GM23338 (cell line): ENCODE measurements at regions not wholly inside any gene's neighbourhood (a gene's known extent, or its start where the extent isn't known, plus 50 kb on each side); places are given as distances from the start of the nearest gene placed in this dataset.

Experiments
- ATAC-seq: fragments of 200-7000 bp; cut with Tn5 transposase; 3 replicates; pipeline ENCODE4 v1.9.1; 2020
- DNase-seq: peaks from one replicate; pipeline ENCODE4 v3.0.0-alpha.2; 2015; ENCODE audit warnings: low spot score
- H2AFZ ChIP-seq: fragments of 200-600 bp; sonication (generic); 2 replicates; pipeline ENCODE4 v1.8.0; 2016; ENCODE audit warnings: antibody characterized with exemption, mild to moderate bottlenecking, moderate library complexity
- H3F3A ChIP-seq: fragments of 200-600 bp; sonication (generic); replicated peaks from 2 replicates; pipeline ENCODE4 v1.8.0; 2017; ENCODE audit warnings: antibody characterized with exemption, mixed run types, low read depth
- H3K27ac ChIP-seq: fragments of 200-600 bp; sonication (generic); 2 replicates; pipeline ENCODE4 v1.6.1; 2016; ENCODE audit warnings: low read depth
- H3K27me3 ChIP-seq: fragments of 200-600 bp; sonication (generic); 2 replicates; pipeline ENCODE4 v1.8.0; 2016; ENCODE audit warnings: mild to moderate bottlenecking, mixed run types, moderate library complexity; ENCODE audit not compliant: insufficient read depth
- H3K36me3 ChIP-seq: fragments of 200-600 bp; sonication (generic); 2 replicates; pipeline ENCODE4 v1.8.0; 2016; ENCODE audit warnings: mild to moderate bottlenecking; ENCODE audit not compliant: insufficient read depth
- H3K4me1 ChIP-seq: fragments of 200-600 bp; sonication (generic); 2 replicates; pipeline ENCODE4 v1.8.0; 2016; ENCODE audit warnings: mild to moderate bottlenecking, moderate library complexity; ENCODE audit not compliant: insufficient read depth
- H3K4me2 ChIP-seq: fragments of 200-600 bp; sonication (generic); 2 replicates; pipeline ENCODE4 v1.7.1; 2017; ENCODE audit warnings: mixed run types
- H3K4me3 ChIP-seq: fragments of 200-600 bp; sonication (generic); 2 replicates; pipeline ENCODE4 v1.6.1; 2016; ENCODE audit warnings: mixed run types
- H3K79me2 ChIP-seq: fragments of 200-600 bp; sonication (generic); replicated peaks from 2 replicates; pipeline ENCODE4 v1.8.0; 2017; ENCODE audit warnings: mild to moderate bottlenecking; ENCODE audit not compliant: insufficient read depth
- H3K9me2 ChIP-seq: fragments of 200-600 bp; sonication (generic); 2 replicates; pipeline ENCODE4 v1.8.0; 2017; ENCODE audit not compliant: insufficient read depth
- H4K20me1 ChIP-seq: fragments of 200-600 bp; sonication (generic); replicated peaks from 2 replicates; pipeline ENCODE4 v1.8.0; 2017; ENCODE audit warnings: mild to moderate bottlenecking; ENCODE audit not compliant: insufficient read depth
- H3K27ac Mint-ChIP-seq: 2 replicates; pipeline ENCODE4 v1.8.0; 2020; ENCODE audit warnings: inconsistent platforms, mild to moderate bottlenecking, moderate library complexity, mixed read lengths
- H3K27me3 Mint-ChIP-seq: 3 replicates; pipeline ENCODE4 v1.8.0; 2022; ENCODE audit warnings: low read depth, mild to moderate bottlenecking, moderate library complexity, mixed read lengths, inconsistent platforms; ENCODE audit not compliant: insufficient read depth, poor library complexity
- H3K36me3 Mint-ChIP-seq: 3 replicates; pipeline ENCODE4 v1.8.0; 2021; ENCODE audit warnings: low read depth, mild to moderate bottlenecking, inconsistent platforms, moderate library complexity, mixed read lengths
- H3K4me1 Mint-ChIP-seq: 3 replicates; pipeline ENCODE4 v1.8.0; 2020; ENCODE audit warnings: mild to moderate bottlenecking, inconsistent platforms, mixed read lengths
- H3K4me3 Mint-ChIP-seq: 3 replicates; pipeline ENCODE4 v1.8.0; 2021; ENCODE audit warnings: moderate library complexity, mild to moderate bottlenecking, inconsistent platforms, mixed read lengths
- H3K9me3 Mint-ChIP-seq: 3 replicates; pipeline ENCODE4 v1.8.0; 2020; ENCODE audit warnings: moderate library complexity, mild to moderate bottlenecking, inconsistent platforms, mixed read lengths
- CREB1 ChIP-seq: fragments of 250-450 bp; sonication (Bioruptor Pico); IDR thresholded peaks from 2 replicates; pipeline ENCODE4 v1.5.0; 2020; ENCODE audit warnings: low read depth, mild to moderate bottlenecking, moderate library complexity
- EZH2 ChIP-seq: fragments of 200-600 bp; sonication (generic); IDR thresholded peaks from one replicate; pipeline ENCODE4 v1.8.0; 2017; ENCODE audit warnings: antibody characterized with exemption, mild to moderate bottlenecking, low read depth; ENCODE audit not compliant: unreplicated experiment
- EZH2phosphoT487 ChIP-seq: fragments of 200-600 bp; sonication (generic); IDR thresholded peaks from one replicate; pipeline ENCODE4 v1.8.1; 2018; ENCODE audit warnings: antibody characterized with exemption; ENCODE audit not compliant: unreplicated experiment
- JUNB ChIP-seq: IDR thresholded peaks from one replicate; pipeline ENCODE4 v1.6.1; 2016; ENCODE audit warnings: antibody characterized with exemption; ENCODE audit not compliant: unreplicated experiment
- NANOG ChIP-seq: IDR thresholded peaks from 2 replicates; pipeline ENCODE4 v1.6.1; 2016; ENCODE audit warnings: antibody characterized with exemption, borderline replicate concordance
- POLR2AphosphoS5 ChIP-seq: IDR thresholded peaks from 2 replicates; pipeline ENCODE4 v1.6.1; 2016; ENCODE audit warnings: antibody characterized with exemption, low read depth
- STAT1 ChIP-seq: IDR thresholded peaks from one replicate; pipeline ENCODE4 v1.6.1; 2016; ENCODE audit warnings: antibody characterized with exemption; ENCODE audit not compliant: unreplicated experiment
- ZNF114 ChIP-seq: fragments of 250-450 bp; sonication (Bioruptor Pico); IDR thresholded peaks from 2 replicates; pipeline ENCODE4 v1.5.0; 2020; ENCODE audit warnings: mild to moderate bottlenecking, moderate library complexity
- ZNF331 ChIP-seq: fragments of 250-450 bp; sonication (Bioruptor Pico); IDR thresholded peaks from 2 replicates; pipeline ENCODE4 v1.5.0; 2020; ENCODE audit warnings: low read depth, mild to moderate bottlenecking, moderate library complexity
- TF ChIP-seq, protein P1 (sequence below): fragments of 250-450 bp; sonication (Bioruptor Pico); IDR thresholded peaks from 2 replicates; pipeline ENCODE4 v1.5.0; 2020; ENCODE audit warnings: mild to moderate bottlenecking, moderate library complexity
- TF ChIP-seq, protein P2 (sequence below): IDR thresholded peaks from one replicate; pipeline ENCODE4 v1.6.1; 2018; ENCODE audit warnings: antibody characterized with exemption; ENCODE audit not compliant: unreplicated experiment
- TF ChIP-seq, protein P3 (sequence below): IDR thresholded peaks from 2 replicates; pipeline ENCODE4 v1.6.1; 2016; ENCODE audit warnings: antibody characterized with exemption
- TF ChIP-seq, protein P4 (sequence below), 2 experiments: fragments of 200-600 bp in 1 of 2; sonication (generic) in 1 of 2; conservative IDR thresholded peaks; 2 replicates each; pipeline versions ENCODE4 v1.5.1 to v1.6.1; 2016 to 2017; ENCODE audit warnings: antibody characterized with exemption in 2 of 2, low read depth in 2 of 2, mild to moderate bottlenecking in 2 of 2, moderate library complexity in 1 of 2

DNA sequence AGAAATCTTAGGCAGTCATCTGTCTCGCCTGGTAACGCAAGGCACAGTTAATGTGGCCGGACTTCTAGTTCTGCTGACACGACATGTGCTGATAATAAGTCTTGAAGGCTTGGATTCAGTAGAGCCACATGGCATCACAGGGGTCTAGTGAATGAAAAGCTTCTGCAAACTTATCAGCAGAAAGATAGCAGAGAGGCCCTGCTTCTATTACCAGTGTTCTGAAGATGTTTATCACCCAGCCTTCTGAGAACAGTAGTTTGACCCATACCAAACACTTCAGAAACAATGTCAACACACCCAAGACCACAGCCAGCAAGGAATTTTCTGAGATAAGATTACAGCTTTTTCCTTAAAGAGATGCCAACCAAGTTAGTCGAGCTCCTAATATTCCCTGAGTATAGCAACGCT lies 102.7 kb upstream of the UMPS start:
- H3K4me3 ChIP-seq: no peak overlapping the region
- Mint-ChIP-seq H3K36me3 (no peaks in the 10 kb centered on the region), H3K4me3 (no peak overlapping the region), H3K9me3 (no peaks in the 10 kb centered on the region), H3K27me3 (peaks cover 2% of the 10 kb centered on the region), H3K4me1 (peaks cover 6% of the 10 kb centered on the region; the same call in 1 of the 3 replicates), H3K27ac (no peak overlapping the region)
- H3K9me2 ChIP-seq: 0 out of 2 replicates have a peak, but pooled peaks cover 12% of the 10 kb centered on the region
- H3K27me3 ChIP-seq: no peaks in the 10 kb centered on the region
- no peaks in the 10 kb centered on the region for H4K20me1 ChIP-seq
- H3K27ac ChIP-seq: no peak overlapping the region
- H3F3A ChIP-seq: no peaks in the 10 kb centered on the region
- no peaks in the 10 kb centered on the region for H3K36me3 ChIP-seq
- TF ChIP-seq NANOG (no peak), ZNF114 (CRISPR knock-in tag) (no peak), CREB1 (CRISPR knock-in tag) (no peak), ZNF331 (CRISPR knock-in tag) (no peak), EZH2phosphoT487 (no peak), POLR2AphosphoS5 (no peak), EZH2 (no peak), STAT1 (no peak), JUNB (no peak)
- TF ChIP-seq, protein P1, sequence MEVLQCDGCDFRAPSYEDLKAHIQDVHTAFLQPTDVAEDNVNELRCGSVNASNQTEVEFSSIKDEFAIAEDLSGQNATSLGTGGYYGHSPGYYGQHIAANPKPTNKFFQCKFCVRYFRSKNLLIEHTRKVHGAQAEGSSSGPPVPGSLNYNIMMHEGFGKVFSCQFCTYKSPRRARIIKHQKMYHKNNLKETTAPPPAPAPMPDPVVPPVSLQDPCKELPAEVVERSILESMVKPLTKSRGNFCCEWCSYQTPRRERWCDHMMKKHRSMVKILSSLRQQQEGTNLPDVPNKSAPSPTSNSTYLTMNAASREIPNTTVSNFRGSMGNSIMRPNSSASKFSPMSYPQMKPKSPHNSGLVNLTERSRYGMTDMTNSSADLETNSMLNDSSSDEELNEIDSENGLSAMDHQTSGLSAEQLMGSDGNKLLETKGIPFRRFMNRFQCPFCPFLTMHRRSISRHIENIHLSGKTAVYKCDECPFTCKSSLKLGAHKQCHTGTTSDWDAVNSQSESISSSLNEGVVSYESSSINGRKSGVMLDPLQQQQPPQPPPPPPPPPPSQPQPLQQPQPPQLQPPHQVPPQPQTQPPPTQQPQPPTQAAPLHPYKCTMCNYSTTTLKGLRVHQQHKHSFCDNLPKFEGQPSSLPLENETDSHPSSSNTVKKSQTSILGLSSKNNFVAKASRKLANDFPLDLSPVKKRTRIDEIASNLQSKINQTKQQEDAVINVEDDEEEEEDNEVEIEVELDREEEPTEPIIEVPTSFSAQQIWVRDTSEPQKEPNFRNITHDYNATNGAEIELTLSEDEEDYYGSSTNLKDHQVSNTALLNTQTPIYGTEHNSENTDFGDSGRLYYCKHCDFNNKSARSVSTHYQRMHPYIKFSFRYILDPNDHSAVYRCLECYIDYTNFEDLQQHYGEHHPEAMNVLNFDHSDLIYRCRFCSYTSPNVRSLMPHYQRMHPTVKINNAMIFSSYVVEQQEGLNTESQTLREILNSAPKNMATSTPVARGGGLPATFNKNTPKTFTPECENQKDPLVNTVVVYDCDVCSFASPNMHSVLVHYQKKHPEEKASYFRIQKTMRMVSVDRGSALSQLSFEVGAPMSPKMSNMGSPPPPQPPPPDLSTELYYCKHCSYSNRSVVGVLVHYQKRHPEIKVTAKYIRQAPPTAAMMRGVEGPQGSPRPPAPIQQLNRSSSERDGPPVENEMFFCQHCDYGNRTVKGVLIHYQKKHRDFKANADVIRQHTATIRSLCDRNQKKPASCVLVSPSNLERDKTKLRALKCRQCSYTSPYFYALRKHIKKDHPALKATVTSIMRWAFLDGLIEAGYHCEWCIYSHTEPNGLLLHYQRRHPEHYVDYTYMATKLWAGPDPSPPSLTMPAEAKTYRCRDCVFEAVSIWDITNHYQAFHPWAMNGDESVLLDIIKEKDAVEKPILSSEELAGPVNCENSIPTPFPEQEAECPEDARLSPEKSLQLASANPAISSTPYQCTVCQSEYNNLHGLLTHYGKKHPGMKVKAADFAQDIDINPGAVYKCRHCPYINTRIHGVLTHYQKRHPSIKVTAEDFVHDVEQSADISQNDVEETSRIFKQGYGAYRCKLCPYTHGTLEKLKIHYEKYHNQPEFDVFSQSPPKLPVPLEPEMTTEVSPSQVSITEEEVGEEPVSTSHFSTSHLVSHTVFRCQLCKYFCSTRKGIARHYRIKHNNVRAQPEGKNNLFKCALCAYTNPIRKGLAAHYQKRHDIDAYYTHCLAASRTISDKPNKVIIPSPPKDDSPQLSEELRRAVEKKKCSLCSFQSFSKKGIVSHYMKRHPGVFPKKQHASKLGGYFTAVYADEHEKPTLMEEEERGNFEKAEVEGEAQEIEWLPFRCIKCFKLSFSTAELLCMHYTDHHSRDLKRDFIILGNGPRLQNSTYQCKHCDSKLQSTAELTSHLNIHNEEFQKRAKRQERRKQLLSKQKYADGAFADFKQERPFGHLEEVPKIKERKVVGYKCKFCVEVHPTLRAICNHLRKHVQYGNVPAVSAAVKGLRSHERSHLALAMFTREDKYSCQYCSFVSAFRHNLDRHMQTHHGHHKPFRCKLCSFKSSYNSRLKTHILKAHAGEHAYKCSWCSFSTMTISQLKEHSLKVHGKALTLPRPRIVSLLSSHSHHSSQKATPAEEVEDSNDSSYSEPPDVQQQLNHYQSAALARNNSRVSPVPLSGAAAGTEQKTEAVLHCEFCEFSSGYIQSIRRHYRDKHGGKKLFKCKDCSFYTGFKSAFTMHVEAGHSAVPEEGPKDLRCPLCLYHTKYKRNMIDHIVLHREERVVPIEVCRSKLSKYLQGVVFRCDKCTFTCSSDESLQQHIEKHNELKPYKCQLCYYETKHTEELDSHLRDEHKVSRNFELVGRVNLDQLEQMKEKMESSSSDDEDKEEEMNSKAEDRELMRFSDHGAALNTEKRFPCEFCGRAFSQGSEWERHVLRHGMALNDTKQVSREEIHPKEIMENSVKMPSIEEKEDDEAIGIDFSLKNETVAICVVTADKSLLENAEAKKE: no peak
- TF ChIP-seq, protein P2, sequence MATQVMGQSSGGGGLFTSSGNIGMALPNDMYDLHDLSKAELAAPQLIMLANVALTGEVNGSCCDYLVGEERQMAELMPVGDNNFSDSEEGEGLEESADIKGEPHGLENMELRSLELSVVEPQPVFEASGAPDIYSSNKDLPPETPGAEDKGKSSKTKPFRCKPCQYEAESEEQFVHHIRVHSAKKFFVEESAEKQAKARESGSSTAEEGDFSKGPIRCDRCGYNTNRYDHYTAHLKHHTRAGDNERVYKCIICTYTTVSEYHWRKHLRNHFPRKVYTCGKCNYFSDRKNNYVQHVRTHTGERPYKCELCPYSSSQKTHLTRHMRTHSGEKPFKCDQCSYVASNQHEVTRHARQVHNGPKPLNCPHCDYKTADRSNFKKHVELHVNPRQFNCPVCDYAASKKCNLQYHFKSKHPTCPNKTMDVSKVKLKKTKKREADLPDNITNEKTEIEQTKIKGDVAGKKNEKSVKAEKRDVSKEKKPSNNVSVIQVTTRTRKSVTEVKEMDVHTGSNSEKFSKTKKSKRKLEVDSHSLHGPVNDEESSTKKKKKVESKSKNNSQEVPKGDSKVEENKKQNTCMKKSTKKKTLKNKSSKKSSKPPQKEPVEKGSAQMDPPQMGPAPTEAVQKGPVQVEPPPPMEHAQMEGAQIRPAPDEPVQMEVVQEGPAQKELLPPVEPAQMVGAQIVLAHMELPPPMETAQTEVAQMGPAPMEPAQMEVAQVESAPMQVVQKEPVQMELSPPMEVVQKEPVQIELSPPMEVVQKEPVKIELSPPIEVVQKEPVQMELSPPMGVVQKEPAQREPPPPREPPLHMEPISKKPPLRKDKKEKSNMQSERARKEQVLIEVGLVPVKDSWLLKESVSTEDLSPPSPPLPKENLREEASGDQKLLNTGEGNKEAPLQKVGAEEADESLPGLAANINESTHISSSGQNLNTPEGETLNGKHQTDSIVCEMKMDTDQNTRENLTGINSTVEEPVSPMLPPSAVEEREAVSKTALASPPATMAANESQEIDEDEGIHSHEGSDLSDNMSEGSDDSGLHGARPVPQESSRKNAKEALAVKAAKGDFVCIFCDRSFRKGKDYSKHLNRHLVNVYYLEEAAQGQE: no peak
- TF ChIP-seq, protein P3, sequence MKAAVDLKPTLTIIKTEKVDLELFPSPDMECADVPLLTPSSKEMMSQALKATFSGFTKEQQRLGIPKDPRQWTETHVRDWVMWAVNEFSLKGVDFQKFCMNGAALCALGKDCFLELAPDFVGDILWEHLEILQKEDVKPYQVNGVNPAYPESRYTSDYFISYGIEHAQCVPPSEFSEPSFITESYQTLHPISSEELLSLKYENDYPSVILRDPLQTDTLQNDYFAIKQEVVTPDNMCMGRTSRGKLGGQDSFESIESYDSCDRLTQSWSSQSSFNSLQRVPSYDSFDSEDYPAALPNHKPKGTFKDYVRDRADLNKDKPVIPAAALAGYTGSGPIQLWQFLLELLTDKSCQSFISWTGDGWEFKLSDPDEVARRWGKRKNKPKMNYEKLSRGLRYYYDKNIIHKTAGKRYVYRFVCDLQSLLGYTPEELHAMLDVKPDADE: no peak
- TF ChIP-seq, protein P4, sequence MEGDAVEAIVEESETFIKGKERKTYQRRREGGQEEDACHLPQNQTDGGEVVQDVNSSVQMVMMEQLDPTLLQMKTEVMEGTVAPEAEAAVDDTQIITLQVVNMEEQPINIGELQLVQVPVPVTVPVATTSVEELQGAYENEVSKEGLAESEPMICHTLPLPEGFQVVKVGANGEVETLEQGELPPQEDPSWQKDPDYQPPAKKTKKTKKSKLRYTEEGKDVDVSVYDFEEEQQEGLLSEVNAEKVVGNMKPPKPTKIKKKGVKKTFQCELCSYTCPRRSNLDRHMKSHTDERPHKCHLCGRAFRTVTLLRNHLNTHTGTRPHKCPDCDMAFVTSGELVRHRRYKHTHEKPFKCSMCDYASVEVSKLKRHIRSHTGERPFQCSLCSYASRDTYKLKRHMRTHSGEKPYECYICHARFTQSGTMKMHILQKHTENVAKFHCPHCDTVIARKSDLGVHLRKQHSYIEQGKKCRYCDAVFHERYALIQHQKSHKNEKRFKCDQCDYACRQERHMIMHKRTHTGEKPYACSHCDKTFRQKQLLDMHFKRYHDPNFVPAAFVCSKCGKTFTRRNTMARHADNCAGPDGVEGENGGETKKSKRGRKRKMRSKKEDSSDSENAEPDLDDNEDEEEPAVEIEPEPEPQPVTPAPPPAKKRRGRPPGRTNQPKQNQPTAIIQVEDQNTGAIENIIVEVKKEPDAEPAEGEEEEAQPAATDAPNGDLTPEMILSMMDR (conservative IDR thresholded peaks at IDR 0.05; ENCODE audit: low read depth in 2 of 2): no peak
- no peak overlapping the region for H2AFZ ChIP-seq
- no peak for ATAC-seq
- no peaks in the 10 kb centered on the region for H3K4me1 ChIP-seq
- no peaks in the 10 kb centered on the region for H3K79me2 ChIP-seq
- no peak overlapping the region for H3K4me2 ChIP-seq
- DNase-seq: no peak
